MCF 10A (cell line): ENCODE measurements at regions not wholly inside any gene's neighbourhood (a gene's known extent, or its start where the extent isn't known, plus 50 kb on each side); places are given as distances from the start of the nearest gene placed in this dataset.

ENCODE experiments used
- BruUV-seq: library from RNA; stranded (reverse); fragments of 400-500 nt; replicated peaks from 2 replicates; lab custom pipeline; 2021; lab: Mats Ljungman, UMichigan
- CTCF ChIA-PET: fragments of 300-600 bp; sonication (Branson Sonifier 250); formaldehyde crosslinking; extraction: SDS; loops from one replicate; lab custom pipeline; 2021; ENCODE audit warnings: antibody characterized with exemption, inconsistent platforms; lab: Yijun Ruan, JAX
- POLR2A ChIA-PET: fragments of 300-600, 350-650 bp; sonication (Branson Sonifier 250); formaldehyde crosslinking; extraction: SDS; loops from one replicate; lab custom pipeline; 2020; ENCODE audit warnings: antibody characterized with exemption, inconsistent platforms; lab: Yijun Ruan, JAX
- DNase-seq: peaks from one replicate; pipeline ENCODE4 v3.0.0-alpha.2; 2018; ENCODE audit not compliant: unreplicated experiment
- H3K27ac Mint-ChIP-seq: one replicate; pipeline ENCODE4 v1.8.0; 2022; ENCODE audit warnings: mild to moderate bottlenecking, low read depth, mixed read lengths; ENCODE audit not compliant: unreplicated experiment
- H3K27me3 Mint-ChIP-seq: one replicate; pipeline ENCODE4 v1.8.0; 2022; ENCODE audit warnings: mixed read lengths; ENCODE audit not compliant: insufficient read depth, unreplicated experiment
- H3K36me3 Mint-ChIP-seq: one replicate; pipeline ENCODE4 v1.8.0; 2022; ENCODE audit warnings: mild to moderate bottlenecking, moderate library complexity, mixed read lengths; ENCODE audit not compliant: insufficient read depth, unreplicated experiment
- H3K4me1 Mint-ChIP-seq: one replicate; pipeline ENCODE4 v1.8.0; 2022; ENCODE audit warnings: mixed read lengths; ENCODE audit not compliant: insufficient read depth, unreplicated experiment
- H3K4me3 Mint-ChIP-seq: one replicate; pipeline ENCODE4 v1.8.0; 2022; ENCODE audit warnings: mild to moderate bottlenecking, moderate library complexity, mixed read lengths; ENCODE audit not compliant: unreplicated experiment
- H3K9me3 Mint-ChIP-seq: one replicate; pipeline ENCODE4 v1.8.0; 2022; ENCODE audit warnings: mixed read lengths; ENCODE audit not compliant: unreplicated experiment
- CTCF ChIP-seq: fragments of 200-600 bp; IDR thresholded peaks from one replicate; pipeline ENCODE4 v1.8.0; 2022; ENCODE audit warnings: antibody characterized with exemption, mild to moderate bottlenecking; ENCODE audit not compliant: unreplicated experiment
- intact Hi-C: fragments of 100-400 bp; cut with micrococcal nuclease; formaldehyde crosslinking; loops from 2 replicates; pipeline ENCODE4 v1.14.1; 2022

GRCh38 chr1:74952786-74953185, 181.4 kb upstream of the LHX8 start:
- H3K27me3 Mint-ChIP-seq, result no peaks in the 10 kb centered on the region
- intact Hi-C loops, result no loop called here
- H3K9me3 Mint-ChIP-seq, result no peaks in the 10 kb centered on the region
- CTCF ChIA-PET, result interaction anchor here (1.4 kb wide), 1 partner anchor 250 kb away, joined by 4 read pairs; no protein-coding TSS in a partner anchor
- no peaks in the 10 kb centered on the region for H3K36me3 Mint-ChIP-seq
- no peak for DNase-seq
- POLR2A ChIA-PET, result interaction anchor here (0.7 kb wide), 1 partner anchor 102 kb away, joined by 4 read pairs; no protein-coding TSS in a partner anchor
- no peaks in the 10 kb centered on the region for H3K4me1 Mint-ChIP-seq
- H3K4me3 Mint-ChIP-seq, result no peak overlapping the region
- no peak overlapping the region for H3K27ac Mint-ChIP-seq
- no TSS peak for BruUV-seq
- TF ChIP-seq CTCF, result no peak

GRCh38 chr1:74953622-74954021, 180.6 kb upstream of the LHX8 start:
- ChIA-PET CTCF (interaction anchor here (0.6 to 1.4 kb wide), 2 partner anchors 249 to 675 kb away, joined by 4 read pairs; no protein-coding TSS in a partner anchor), POLR2A (no interaction called here)
- H3K27ac Mint-ChIP-seq, result no peak overlapping the region
- H3K36me3 Mint-ChIP-seq, result no peaks in the 10 kb centered on the region
- intact Hi-C loops, result no loop called here
- no TSS peak for BruUV-seq
- H3K4me3 Mint-ChIP-seq, result no peak overlapping the region
- DNase-seq, result no peak
- no peak for TF ChIP-seq CTCF
- H3K27me3 Mint-ChIP-seq, result no peaks in the 10 kb centered on the region
- H3K9me3 Mint-ChIP-seq, result no peaks in the 10 kb centered on the region
- no peaks in the 10 kb centered on the region for H3K4me1 Mint-ChIP-seq

GRCh38 chr1:74963120-74963519, 171.1 kb upstream of the LHX8 start:
- intact Hi-C loops, result no loop called here
- H3K27me3 Mint-ChIP-seq, result no peaks in the 10 kb centered on the region
- no peaks in the 10 kb centered on the region for H3K4me1 Mint-ChIP-seq
- no TSS peak for BruUV-seq
- no peaks in the 10 kb centered on the region for H3K9me3 Mint-ChIP-seq
- no peak for TF ChIP-seq CTCF
- ChIA-PET CTCF (no interaction called here), POLR2A (no interaction called here)
- H3K4me3 Mint-ChIP-seq, result no peak overlapping the region
- no peak for DNase-seq
- H3K27ac Mint-ChIP-seq, result no peak overlapping the region
- no peaks in the 10 kb centered on the region for H3K36me3 Mint-ChIP-seq

- intact Hi-C loops, result no loop called here
- DNase-seq, result peak; percentile 43
- Mint-ChIP-seq H3K4me1 (no peaks in the 10 kb centered on the region), H3K9me3 (no peaks in the 10 kb centered on the region), H3K36me3 (no peaks in the 10 kb centered on the region), H3K4me3 (no peak overlapping the region), H3K27me3 (no peaks in the 10 kb centered on the region), H3K27ac (no peak overlapping the region)
- ChIA-PET POLR2A (interaction anchor here (0.6 kb wide), 1 partner anchor 234 kb away, joined by 3 read pairs; no protein-coding TSS in a partner anchor), CTCF (interaction anchor here (0.5 to 0.6 kb wide), 2 partner anchors 37 to 139 kb away, joined by 3 to 4 read pairs; no protein-coding TSS in a partner anchor)
- TF ChIP-seq CTCF, result no peak
- no TSS peak for BruUV-seq
These were observed 169.6 kb upstream of the LHX8 start for GRCh38 chr1:74964508-74965102.
